ENCODE measurements at regions not wholly inside any gene's neighbourhood (a gene's known extent, or its start where the extent isn't known, plus 50 kb on each side); places are given as distances from the start of the nearest gene placed in this dataset.

GRCh38 chr5:5711592-5711991 is 289.1 kb downstream of the ICE1 start:
- DNase-seq: no peak

DNA sequence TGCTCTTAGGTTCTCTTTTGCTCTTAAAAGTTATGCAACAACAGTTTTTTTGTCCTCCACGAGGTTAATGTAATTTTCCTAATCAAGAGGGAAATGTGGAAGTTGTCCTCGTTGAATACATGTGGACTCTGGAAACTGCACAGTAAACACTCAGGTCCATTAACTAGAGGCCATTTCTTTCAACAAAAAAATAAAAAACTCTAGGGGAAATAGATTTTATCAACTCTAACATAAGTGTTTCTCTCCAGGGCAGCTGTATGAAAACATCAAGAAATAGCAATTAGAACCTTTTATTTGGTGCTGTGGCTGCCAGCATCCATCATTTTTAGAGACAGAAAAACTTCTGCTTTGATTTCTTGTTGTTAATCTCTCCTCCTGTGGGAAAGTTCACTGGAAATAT is 288.6 kb downstream of the ICE1 start:
- DNase-seq: no peak

DNA sequence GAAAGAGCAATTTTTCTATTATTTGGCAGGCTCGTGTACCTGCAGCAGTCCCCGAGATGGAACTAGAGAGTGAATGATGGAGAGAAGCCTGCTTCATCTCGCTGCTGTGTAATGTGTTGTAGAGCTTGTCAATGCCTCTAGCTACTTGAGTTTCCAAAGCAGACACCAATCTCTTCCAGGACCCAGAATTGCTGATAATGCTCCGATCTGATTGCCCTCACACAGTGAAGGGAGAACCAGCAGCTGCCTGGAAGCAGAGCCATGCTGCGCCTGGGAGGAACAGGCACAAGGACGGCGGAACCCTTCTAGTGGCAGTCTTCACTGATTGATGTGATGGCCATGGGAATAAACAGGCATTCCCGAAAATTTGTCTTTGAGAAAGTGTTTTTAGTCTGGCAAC is 288.0 kb downstream of the ICE1 start:
- DNase-seq: no peak

DNA sequence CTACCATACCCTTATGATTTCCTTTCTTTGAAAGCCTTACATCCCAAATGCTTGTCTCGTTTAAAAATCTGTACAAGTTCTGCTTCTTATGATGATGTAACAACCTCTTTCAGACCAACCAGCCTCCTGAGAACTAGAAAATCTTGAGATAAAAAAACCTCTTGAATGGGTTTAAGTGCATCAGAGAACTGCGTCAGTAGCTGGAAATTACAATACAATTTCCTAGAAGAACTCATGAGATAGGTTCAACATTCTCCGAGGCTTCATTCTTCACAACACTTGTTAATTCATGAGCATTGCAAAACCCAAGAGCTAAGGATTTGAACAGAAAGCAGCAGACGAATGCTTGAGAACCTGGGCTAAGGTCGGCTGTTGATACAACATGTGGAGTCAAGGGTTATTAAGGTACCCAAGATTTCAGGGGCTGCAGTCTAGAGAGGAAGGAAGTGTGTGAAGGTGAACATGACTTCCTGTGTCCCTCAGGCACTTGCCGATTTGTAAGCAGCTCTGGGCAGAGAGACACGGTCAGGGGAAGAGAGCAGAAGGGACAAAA is 286.0 kb downstream of the ICE1 start:
- no peak for DNase-seq

GRCh38 chr5:5705010-5705409 is 282.5 kb downstream of the ICE1 start:
- no peak for DNase-seq

DNA sequence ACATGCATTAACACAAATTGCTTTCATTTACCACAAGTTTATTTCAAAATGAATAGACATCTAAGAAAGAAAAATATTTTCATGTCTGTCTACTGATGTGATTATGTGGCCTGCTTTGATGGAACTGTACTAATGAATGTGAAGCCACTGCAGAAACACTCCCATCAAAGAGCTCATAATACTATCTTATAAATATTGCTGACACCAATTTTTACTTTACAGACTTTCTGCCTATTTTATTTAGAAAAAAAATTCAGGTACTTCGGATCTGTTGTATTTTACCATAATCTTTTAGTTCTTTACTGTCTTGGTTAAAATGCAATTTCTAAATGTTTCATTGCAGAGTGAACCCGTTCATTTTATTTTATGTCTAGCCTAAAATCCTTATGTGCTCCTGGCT is 281.9 kb downstream of the ICE1 start:
- no peak for DNase-seq

- DNase-seq: no peak
These were observed 280.5 kb downstream of the ICE1 start for GRCh38 chr5:5702934-5703333.

DNA sequence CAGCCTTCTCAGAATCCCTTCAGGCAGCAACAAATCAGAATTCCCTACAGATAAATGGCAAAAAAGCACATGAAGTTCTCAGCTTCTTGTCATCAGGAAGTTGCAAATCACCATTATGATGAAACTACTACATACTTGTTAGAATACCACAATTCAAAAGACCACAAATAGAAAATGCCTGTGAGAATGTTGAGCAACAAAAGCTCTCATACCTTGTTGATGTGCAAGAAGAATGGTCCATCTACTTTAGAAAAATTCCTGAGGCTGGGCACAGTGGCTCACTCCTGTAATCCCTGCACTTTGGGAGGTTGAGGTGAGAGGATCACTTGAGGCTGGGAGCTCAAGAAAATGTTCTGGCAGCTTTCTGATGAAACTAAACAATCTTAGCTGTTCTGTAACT is 278.1 kb downstream of the ICE1 start:
- no peak for DNase-seq

- no peak for DNase-seq
These were observed 276.6 kb downstream of the ICE1 start for GRCh38 chr5:5699062-5699461.

GRCh38 chr5:5695266-5695665 is 272.8 kb downstream of the ICE1 start:
- no peak for DNase-seq

- DNase-seq: no peak
These were observed 266.4 kb downstream of the ICE1 start for GRCh38 chr5:5688925-5689310.

- no peak for DNase-seq
These were observed 265.9 kb downstream of the ICE1 start for GRCh38 chr5:5688194-5688924.

DNA sequence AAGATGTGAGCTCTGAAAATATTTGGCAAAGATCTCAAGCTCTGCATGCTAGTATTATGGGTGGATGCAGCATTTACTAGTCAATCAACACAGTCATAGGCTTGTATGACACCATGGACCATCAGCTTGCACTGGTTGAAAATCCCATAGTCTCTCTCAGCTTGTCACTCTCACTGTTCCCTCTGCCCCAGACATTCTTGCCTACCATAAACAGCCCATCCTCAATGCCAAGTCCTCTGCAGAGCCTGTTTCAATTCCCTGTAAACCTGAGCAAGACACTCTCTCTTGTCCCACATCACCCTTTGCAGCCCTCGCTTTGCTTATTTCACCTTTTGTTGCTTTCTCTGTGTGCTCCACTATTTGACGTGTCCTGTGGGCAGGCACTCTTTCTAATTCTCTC is 264.6 kb downstream of the ICE1 start:
- DNase-seq: no peak

- DNase-seq: no peak
These were observed 263.9 kb downstream of the ICE1 start for GRCh38 chr5:5686356-5686755.

DNA sequence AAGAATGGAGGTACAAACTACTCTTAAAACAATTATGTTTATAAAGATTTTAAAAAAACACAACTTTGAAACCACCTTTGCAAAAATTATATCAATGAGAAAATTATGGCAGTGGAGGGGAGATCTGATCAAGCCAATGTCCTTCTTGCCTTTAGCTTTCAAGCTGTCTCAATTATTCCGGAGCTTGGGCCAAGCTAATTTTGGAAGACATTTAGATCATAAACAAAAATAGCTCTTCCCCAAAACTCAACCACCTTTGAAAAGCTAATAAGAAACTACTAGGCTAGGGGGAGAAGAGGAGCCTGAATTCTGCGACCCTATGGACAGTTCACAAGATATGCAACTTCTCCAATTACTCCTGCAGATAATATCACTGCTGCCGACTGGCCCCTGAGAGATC is 263.3 kb downstream of the ICE1 start:
- no peak for DNase-seq

- DNase-seq: no peak
These were observed 260.7 kb downstream of the ICE1 start for GRCh38 chr5:5683174-5683573.

GRCh38 chr5:5678909-5679308 is 256.4 kb downstream of the ICE1 start:
- no peak for DNase-seq

- DNase-seq: no peak
These were observed 255.3 kb downstream of the ICE1 start for GRCh38 chr5:5677738-5678137.

DNA sequence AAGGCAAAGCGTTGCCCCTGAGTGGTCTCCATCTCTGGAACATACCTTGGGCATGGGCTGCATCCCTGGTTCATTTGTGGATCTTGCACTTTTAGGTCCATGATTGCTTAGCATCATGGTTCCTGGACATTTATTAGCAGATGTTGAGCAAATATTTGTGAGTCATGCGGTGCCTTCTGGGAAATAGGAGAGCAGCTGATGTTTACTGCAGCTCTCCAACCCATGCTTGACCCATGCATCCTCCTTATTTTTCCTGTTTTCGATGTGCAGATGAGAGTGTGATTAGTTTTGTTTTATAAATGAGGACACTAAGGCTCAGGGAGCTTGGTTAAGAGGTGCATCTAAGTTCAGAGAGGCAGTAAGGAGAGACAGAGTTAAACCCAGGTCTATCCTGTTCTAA is 253.7 kb downstream of the ICE1 start:
- DNase-seq: no peak

GRCh38 chr5:5675511-5675910 is 253.0 kb downstream of the ICE1 start:
- DNase-seq: no peak

GRCh38 chr5:5671823-5672222 is 249.3 kb downstream of the ICE1 start:
- DNase-seq: no peak

GRCh38 chr5:5667136-5667554 is 244.7 kb downstream of the ICE1 start:
- DNase-seq: no peak

DNA sequence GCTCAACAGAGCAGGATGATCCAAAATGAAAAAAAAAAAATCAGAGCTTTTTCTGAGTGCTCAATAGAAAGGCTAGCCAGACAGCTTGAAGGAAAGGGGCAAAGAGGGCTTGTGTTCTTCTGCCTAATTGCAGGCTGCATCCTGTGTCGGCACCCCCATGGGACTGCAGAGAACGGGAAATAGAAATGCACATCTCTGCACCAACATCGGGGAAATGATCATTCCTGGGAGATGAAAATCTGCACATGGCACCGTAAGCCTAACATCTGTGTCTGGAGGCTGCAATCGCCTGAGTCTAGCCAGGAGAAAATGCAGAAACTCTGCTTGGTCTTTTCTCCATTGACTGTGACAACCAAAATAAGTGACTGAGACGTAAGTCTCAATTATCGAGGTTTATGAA is 243.9 kb downstream of the ICE1 start:
- DNase-seq: no peak

DNA sequence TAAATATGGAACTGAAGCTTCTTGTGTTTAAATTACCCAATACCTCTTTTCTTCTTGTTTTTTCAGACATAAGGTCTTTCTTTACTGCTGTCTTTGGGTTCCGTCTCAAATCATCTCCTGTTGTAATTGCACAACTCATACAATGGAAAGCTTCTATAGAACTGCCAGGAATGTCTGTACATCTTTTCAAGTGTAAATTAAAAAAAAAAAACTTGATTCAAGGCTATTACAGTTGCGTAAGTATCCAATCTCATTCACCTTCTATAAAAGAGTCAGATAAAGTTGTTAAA is 243.5 kb downstream of the ICE1 start:
- no peak for DNase-seq

All from Kasumi-1 (cell line).